ENCODE measurements at regions not wholly inside any gene's neighbourhood (a gene's known extent, or its start where the extent isn't known, plus 50 kb on each side); places are given as distances from the start of the nearest gene placed in this dataset.

DNA sequence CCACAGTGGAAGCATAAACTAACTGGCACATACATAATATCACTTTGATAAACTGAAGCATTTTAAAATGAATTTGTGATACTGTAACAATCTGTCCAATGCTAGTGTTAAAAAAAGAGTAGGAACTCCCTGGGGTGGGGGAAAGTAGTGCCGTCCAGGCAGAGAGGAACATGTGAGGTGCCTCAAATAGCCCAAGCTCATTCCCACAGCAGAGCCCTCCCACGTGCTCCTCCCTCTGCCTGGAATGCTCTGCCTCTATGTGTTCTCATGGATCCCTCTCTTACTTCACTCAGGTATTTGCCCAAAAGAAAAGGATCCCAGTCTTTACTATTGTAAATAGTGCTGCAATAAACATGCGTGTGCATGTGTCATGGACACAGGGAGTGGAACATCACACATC is 188.1 kb downstream of the NHLRC3 start:
- DNase-seq: no peak
- FAIRE-seq: no peak
- no peaks in the 10 kb centered on the region for H3K4me1 ChIP-seq
- H3K36me3 ChIP-seq: no peaks in the 10 kb centered on the region
- H3K27ac ChIP-seq: no peak overlapping the region
- H3K9me3 ChIP-seq: no peaks in the 10 kb centered on the region
- no peak overlapping the region for H3K4me3 ChIP-seq
- 51 to 64% methylated on average over 3 of the region's 3 CpGs for WGBS, 2 donors
- ATAC-seq: no peak
- TF ChIP-seq CTCF (IDR thresholded peaks at IDR 0.05): no peak
- H3K27me3 ChIP-seq: no peaks in the 10 kb centered on the region
- intact Hi-C loops (cut with DNase I): no loop called here

GRCh38 chr13:39232401-39232980 is 194.2 kb downstream of the NHLRC3 start:
- intact Hi-C loops (cut with DNase I): no loop called here
- ATAC-seq: peak in 1 of 4 donors; percentile 22

GRCh38 chr13:39232999-39233398 is 194.7 kb downstream of the NHLRC3 start:
- no peak for TF ChIP-seq CTCF (IDR thresholded peaks at IDR 0.05)
- H3K4me3 ChIP-seq: no peak overlapping the region
- ATAC-seq (no peak), DNase-seq (no peak), FAIRE-seq (no peak)
- no peaks in the 10 kb centered on the region for H3K36me3 ChIP-seq
- no peaks in the 10 kb centered on the region for H3K9me3 ChIP-seq
- no peak overlapping the region for H3K27ac ChIP-seq
- no peaks in the 10 kb centered on the region for H3K27me3 ChIP-seq
- H3K4me1 ChIP-seq: peaks cover 0 to 6% (median 4%) of the 10 kb centered on the region in 3 donors
- intact Hi-C loops (cut with DNase I): no loop called here

More at GRCh38 chr13:39232401-39232980, 194.2 kb downstream of the NHLRC3 start:
- Histone ChIP-seq H3K36me3 (no peaks in the 10 kb centered on the region), H3K27ac (no peak overlapping the region), H3K9me3 (no peaks in the 10 kb centered on the region), H3K4me3 (no peak overlapping the region), H3K27me3 (no peaks in the 10 kb centered on the region), H3K4me1 (peaks cover 0 to 6% (median 4%) of the 10 kb centered on the region in 3 donors)
- WGBS, 2 donors: 89 to 90% methylated on average over 1 of the region's 1 CpG
- FAIRE-seq (no peak), DNase-seq (no peak)
- TF ChIP-seq CTCF (IDR thresholded peaks at IDR 0.05): no peak

DNA sequence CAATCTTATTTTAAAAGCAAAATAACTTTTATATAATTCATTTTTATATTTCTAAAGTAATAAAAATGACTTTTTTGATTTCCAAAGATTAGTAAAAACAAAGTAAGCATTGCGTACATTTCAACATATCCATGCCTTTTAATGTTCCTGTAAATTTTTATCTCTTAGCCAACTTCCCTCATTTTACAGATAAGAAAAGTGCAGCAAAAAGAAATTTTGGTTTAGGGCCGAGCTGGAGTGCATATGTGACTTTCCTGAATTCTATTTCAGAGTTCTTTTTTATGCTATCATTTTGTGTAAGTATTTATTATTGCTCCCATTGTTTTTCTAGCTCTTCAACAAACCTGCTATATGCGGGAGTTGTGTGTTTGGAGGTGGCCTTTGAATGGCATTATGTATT is 195.3 kb downstream of the NHLRC3 start:
- 85 to 93% methylated on average over 3 of the region's 3 CpGs for WGBS, 2 donors
- Histone ChIP-seq H3K4me1 (peaks cover 0 to 6% (median 4%) of the 10 kb centered on the region in 3 donors), H3K36me3 (no peaks in the 10 kb centered on the region), H3K27me3 (no peaks in the 10 kb centered on the region), H3K9me3 (no peaks in the 10 kb centered on the region), H3K27ac (no peak overlapping the region), H3K4me3 (no peak overlapping the region)
- DNase-seq: no peak
- intact Hi-C loops (cut with DNase I): no loop called here
- TF ChIP-seq CTCF (IDR thresholded peaks at IDR 0.05): no peak
- FAIRE-seq: no peak
- ATAC-seq: no peak

DNA sequence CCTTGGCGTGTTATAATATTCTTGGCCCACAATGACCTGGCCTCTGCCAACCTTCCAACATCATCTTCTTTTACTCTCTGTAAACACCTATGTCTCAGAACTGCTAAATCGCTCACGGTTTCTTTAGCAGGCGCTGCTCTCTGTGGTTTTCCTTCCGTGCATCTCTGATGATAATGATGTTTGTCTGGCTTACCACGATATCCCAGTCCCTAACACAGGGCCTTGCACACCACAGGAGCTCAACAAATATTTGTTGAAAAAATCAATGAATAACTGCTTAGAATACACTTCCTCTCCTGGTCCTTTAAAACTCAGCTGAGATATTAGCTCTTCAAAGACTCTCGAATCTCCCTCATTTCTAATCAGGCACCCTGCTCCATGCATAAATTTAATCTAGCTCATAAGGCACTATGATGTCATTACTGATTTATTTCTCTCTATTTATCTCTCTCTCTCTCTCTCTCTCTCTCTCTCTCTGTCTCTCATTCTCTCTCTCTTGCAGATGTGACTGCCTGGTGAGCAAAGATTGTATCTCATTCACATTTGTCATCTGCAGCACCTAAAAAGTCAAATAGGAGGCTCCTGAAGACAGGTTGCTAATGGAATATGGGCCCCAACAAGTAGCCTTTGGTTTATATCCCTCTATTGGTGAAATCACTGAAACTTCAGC is 206.4 kb downstream of the NHLRC3 start:
- Histone ChIP-seq H3K9me3 (no peaks in the 10 kb centered on the region), H3K4me3 (no peak overlapping the region), H3K4me1 (no peaks in the 10 kb centered on the region), H3K36me3 (no peaks in the 10 kb centered on the region), H3K27ac (no peak overlapping the region), H3K27me3 (no peaks in the 10 kb centered on the region)
- ATAC-seq (peak in 2 of 4 donors; percentile 25 to 46), FAIRE-seq (no peak), DNase-seq (no peak)
- intact Hi-C loops (cut with DNase I): no loop called here
- WGBS, 2 donors: 28 to 30% methylated on average over 7 of the region's 7 CpGs
- TF ChIP-seq CTCF (IDR thresholded peaks at IDR 0.05): no peak

Data from pancreas (tissue), 10 donors.